ENCODE measurements at regions not wholly inside any gene's neighbourhood (a gene's known extent, or its start where the extent isn't known, plus 50 kb on each side); places are given as distances from the start of the nearest gene placed in this dataset.

DNA sequence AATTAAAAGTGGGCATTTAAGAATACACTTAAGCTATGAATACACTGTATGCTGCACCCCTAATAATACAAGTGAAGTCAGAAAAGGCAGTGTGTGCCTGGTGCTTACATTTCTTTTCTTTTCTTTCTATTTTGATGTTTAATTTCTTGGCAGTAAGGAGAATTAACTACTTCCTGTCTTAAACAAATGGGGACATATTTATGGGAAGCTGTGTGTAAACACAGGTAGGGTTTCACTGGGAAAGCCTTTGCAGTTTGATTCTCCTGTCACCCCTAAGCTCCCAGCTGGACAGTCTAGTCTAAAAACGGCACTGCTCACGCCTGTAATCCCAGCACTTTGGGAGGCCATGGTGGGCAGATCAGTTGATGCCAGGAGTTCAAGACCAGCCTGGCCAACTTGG, 146.0 kb downstream of the MIS18A start:
- Histone ChIP-seq H3K4me1 (no peaks in the 10 kb centered on the region), H3K27ac (no peak overlapping the region), H3K9me3 (no peaks in the 10 kb centered on the region), H3K36me3 (replicated peaks in 1 of 2; ENCODE audit: insufficient read depth in 1 of 2, low read depth in 2 of 2) (no peaks in the 10 kb centered on the region), H3K4me3 (no peak overlapping the region), H3K27me3 (no peaks in the 10 kb centered on the region)
- WGBS, 2 donors, result 40 to 44% methylated on average over 2 of the region's 2 CpGs
- no peak for DNase-seq
- no peak for ATAC-seq
- TF ChIP-seq, protein P1, sequence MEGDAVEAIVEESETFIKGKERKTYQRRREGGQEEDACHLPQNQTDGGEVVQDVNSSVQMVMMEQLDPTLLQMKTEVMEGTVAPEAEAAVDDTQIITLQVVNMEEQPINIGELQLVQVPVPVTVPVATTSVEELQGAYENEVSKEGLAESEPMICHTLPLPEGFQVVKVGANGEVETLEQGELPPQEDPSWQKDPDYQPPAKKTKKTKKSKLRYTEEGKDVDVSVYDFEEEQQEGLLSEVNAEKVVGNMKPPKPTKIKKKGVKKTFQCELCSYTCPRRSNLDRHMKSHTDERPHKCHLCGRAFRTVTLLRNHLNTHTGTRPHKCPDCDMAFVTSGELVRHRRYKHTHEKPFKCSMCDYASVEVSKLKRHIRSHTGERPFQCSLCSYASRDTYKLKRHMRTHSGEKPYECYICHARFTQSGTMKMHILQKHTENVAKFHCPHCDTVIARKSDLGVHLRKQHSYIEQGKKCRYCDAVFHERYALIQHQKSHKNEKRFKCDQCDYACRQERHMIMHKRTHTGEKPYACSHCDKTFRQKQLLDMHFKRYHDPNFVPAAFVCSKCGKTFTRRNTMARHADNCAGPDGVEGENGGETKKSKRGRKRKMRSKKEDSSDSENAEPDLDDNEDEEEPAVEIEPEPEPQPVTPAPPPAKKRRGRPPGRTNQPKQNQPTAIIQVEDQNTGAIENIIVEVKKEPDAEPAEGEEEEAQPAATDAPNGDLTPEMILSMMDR (IDR thresholded peaks at IDR 0.05), result no peak
- TF ChIP-seq POLR2A (IDR thresholded peaks at IDR 0.05), result no peak
- intact Hi-C loops (cut with DNase I), result no loop called here

DNA sequence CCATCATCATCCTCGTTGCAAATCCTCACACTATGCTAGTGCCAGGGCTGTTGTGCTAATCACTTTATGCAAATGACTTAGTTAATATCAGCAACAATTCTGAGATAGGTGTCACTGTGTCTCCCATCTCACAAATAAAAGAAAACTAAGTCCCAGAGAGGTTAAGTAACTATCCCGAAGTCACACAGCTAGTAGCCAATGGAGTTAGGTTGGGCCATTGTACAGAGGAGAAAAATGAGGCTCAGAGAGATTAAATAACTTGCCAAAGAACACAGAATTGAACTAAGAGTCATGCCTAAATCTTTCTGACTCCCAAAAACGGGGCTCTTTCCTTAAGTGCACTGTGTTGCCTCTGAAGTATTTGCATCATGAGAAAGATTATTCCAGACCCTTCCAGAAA, 146.4 kb downstream of the MIS18A start:
- no peak overlapping the region for H3K4me3 ChIP-seq
- TF ChIP-seq, protein P1 (IDR thresholded peaks at IDR 0.05), result no peak
- TF ChIP-seq POLR2A (IDR thresholded peaks at IDR 0.05), result no peak
- no peak overlapping the region for H3K27ac ChIP-seq
- no peaks in the 10 kb centered on the region for H3K4me1 ChIP-seq
- no peaks in the 10 kb centered on the region for H3K36me3 ChIP-seq (replicated peaks in 1 of 2; ENCODE audit: insufficient read depth in 1 of 2, low read depth in 2 of 2)
- no peaks in the 10 kb centered on the region for H3K27me3 ChIP-seq
- no peak for ATAC-seq
- intact Hi-C loops (cut with DNase I), result no loop called here
- no peak for DNase-seq
- H3K9me3 ChIP-seq, result no peaks in the 10 kb centered on the region
- 59 to 72% methylated on average over 3 of the region's 3 CpGs for WGBS, 2 donors

DNA sequence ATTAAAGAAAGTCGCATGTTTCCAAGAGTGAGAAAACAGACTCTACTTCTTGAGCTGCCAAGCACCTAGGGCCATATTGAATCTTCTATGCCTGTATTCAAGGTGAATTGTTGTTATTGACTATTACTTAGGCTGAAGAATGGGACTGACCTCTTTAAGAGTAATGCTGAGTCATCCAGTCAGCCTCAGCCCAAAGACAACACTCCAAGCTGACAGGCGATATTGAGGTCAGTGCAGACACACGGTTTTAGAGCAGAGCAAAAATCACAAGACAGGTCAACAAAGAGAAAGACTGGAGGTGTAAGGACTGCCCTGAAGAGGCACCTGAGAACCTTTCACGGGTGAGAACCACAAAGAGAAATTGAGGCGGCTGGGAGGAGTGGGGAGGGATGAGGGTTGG, 146.9 kb downstream of the MIS18A start:
- WGBS, 2 donors, result 53 to 55% methylated on average over 5 of the region's 5 CpGs
- Histone ChIP-seq H3K27me3 (no peaks in the 10 kb centered on the region), H3K4me1 (no peaks in the 10 kb centered on the region), H3K9me3 (no peaks in the 10 kb centered on the region), H3K4me3 (no peak overlapping the region), H3K36me3 (replicated peaks in 1 of 2; ENCODE audit: insufficient read depth in 1 of 2, low read depth in 2 of 2) (no peaks in the 10 kb centered on the region), H3K27ac (no peak overlapping the region)
- intact Hi-C loops (cut with DNase I), result no loop called here
- DNase-seq, result no peak
- no peak for ATAC-seq
- TF ChIP-seq, protein P1 (IDR thresholded peaks at IDR 0.05), result no peak
- TF ChIP-seq POLR2A (IDR thresholded peaks at IDR 0.05), result no peak

DNA sequence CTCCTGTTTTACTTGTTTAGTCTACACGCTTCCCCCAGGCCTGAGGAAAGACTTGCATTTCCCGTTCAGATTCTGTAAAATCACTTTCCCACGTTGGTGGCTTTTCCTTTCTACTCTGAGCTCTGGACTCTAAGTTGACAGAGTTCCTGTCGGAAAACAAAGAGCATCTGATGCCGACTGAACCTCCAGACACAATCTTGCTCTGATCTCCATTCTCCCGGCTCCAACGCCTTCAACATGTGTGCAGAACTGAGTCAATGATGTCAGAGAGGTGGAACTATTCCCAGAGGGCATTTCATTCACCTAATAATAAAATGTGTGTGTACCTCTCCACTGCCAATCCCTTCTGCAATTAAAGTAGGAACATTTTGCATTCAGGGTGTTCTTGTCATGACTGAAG, 147.7 kb downstream of the MIS18A start:
- TF ChIP-seq POLR2A (IDR thresholded peaks at IDR 0.05), result no peak
- TF ChIP-seq, protein P1 (IDR thresholded peaks at IDR 0.05), result no peak
- intact Hi-C loops (cut with DNase I), result no loop called here

DNA sequence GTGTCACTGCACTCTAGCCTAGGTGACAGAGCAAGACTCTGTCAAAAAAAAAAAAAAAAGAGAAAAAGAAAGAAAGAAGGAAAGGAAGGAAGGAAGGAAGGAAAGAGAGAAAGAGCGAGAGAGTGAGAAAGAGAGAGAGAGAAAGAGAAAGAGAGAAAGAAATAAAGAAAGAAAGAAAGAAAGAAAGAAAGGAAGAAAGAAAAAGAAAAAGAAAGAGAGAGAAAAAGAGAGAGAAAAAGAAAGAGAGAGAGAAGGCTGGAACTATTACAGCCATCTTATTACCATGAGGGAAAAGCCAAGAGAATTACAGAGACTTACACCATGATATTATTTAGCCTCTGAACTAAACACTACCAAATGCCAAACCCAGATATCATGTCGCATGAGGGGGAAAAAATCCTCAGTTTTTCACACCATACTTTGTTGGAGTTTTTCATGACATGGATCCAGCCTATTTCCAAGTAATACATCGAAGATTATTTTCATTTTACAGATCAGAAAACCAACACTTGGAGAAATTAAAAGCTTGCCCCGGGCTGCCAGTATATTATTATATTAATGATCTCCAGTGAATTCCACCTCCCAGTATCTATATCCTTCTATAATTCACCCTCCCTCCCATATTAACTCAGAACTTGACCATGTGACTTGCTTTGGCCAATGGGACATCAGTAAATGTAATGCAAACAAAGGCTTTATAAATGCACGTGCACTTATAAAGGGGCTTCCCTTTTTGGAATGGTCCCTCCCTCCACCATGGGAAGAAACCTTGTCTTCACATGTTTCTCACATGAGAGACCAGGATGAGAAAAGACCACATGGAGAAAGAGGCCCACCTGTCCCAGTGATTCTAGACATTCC, 148.6 kb downstream of the MIS18A start:
- Histone ChIP-seq H3K4me1 (no peaks in the 10 kb centered on the region), H3K9me3 (no peaks in the 10 kb centered on the region), H3K4me3 (no peak overlapping the region), H3K36me3 (replicated peaks in 1 of 2; ENCODE audit: insufficient read depth in 1 of 2, low read depth in 2 of 2) (no peaks in the 10 kb centered on the region), H3K27me3 (no peaks in the 10 kb centered on the region), H3K27ac (no peak overlapping the region)
- DNase-seq (no peak), ATAC-seq (no peak)
- intact Hi-C loops (cut with DNase I), result no loop called here
- 86% methylated on average over 5 of the region's 5 CpGs for WGBS, 2 donors
- TF ChIP-seq, protein P1 (IDR thresholded peaks at IDR 0.05), result no peak
- TF ChIP-seq POLR2A (IDR thresholded peaks at IDR 0.05), result no peak

More for the DNA sequence above, 147.7 kb downstream of the MIS18A start:
- 60 to 70% methylated on average over 7 of the region's 7 CpGs for WGBS, 2 donors
- no peaks in the 10 kb centered on the region for H3K4me1 ChIP-seq
- ATAC-seq, result no peak
- no peaks in the 10 kb centered on the region for H3K27me3 ChIP-seq
- no peaks in the 10 kb centered on the region for H3K36me3 ChIP-seq (replicated peaks in 1 of 2; ENCODE audit: insufficient read depth in 1 of 2, low read depth in 2 of 2)
- no peak overlapping the region for H3K27ac ChIP-seq
- DNase-seq, result no peak
- no peak overlapping the region for H3K4me3 ChIP-seq
- H3K9me3 ChIP-seq, result no peaks in the 10 kb centered on the region
